ENCODE measurements at regions not wholly inside any gene's neighbourhood (a gene's known extent, or its start where the extent isn't known, plus 50 kb on each side); places are given as distances from the start of the nearest gene placed in this dataset.
"Not testable (repeated sequence)": the region's sequence is repeated elsewhere in the genome, so short reads cannot be mapped to it uniquely, and the experiment has no call there.

GRCh38 chr13:33415822-33416221 lies 130.3 kb upstream of the STARD13 start:
- no peak for DNase-seq (ENCODE audit: low read depth)

- not testable (repeated sequence) for DNase-seq (ENCODE audit: low read depth)
Measured at GRCh38 chr13:33418224-33418953, 132.8 kb upstream of the STARD13 start.

GRCh38 chr13:33420117-33420516 lies 134.6 kb upstream of the STARD13 start:
- DNase-seq (ENCODE audit: low read depth), result not testable (repeated sequence)

- DNase-seq (ENCODE audit: low read depth), result no peak
Measured at GRCh38 chr13:33426131-33426530, 140.6 kb upstream of the STARD13 start.

- no peak for DNase-seq (ENCODE audit: low read depth)
Measured at GRCh38 chr13:33433316-33433715, 147.8 kb upstream of the STARD13 start.

GRCh38 chr13:33434676-33435075 lies 149.1 kb upstream of the STARD13 start:
- no peak for DNase-seq (ENCODE audit: low read depth)

GRCh38 chr13:33435207-33435606 lies 149.7 kb upstream of the STARD13 start:
- DNase-seq (ENCODE audit: low read depth), result no peak

- DNase-seq (ENCODE audit: low read depth), result no peak
Measured at GRCh38 chr13:33438918-33439317, 153.4 kb upstream of the STARD13 start.

GRCh38 chr13:33441015-33441414 lies 155.5 kb upstream of the STARD13 start:
- DNase-seq (ENCODE audit: low read depth), result no peak

GRCh38 chr13:33445024-33445423 lies 159.5 kb upstream of the STARD13 start:
- DNase-seq (ENCODE audit: low read depth), result no peak

GRCh38 chr13:33445476-33445875 lies 159.9 kb upstream of the STARD13 start:
- no peak for DNase-seq (ENCODE audit: low read depth)

GRCh38 chr13:33446821-33447725 lies 161.5 kb upstream of the STARD13 start:
- no peak for DNase-seq (ENCODE audit: low read depth)

GRCh38 chr13:33448889-33449288 lies 163.3 kb upstream of the STARD13 start:
- no peak for DNase-seq (ENCODE audit: low read depth)

GRCh38 chr13:33450956-33451709 lies 165.6 kb upstream of the STARD13 start:
- DNase-seq (ENCODE audit: low read depth), result no peak

GRCh38 chr13:33452873-33453517 lies 167.4 kb upstream of the STARD13 start:
- DNase-seq (ENCODE audit: low read depth), result no peak

GRCh38 chr13:33453936-33454335 lies 168.4 kb upstream of the STARD13 start:
- no peak for DNase-seq (ENCODE audit: low read depth)

- no peak for DNase-seq (ENCODE audit: low read depth)
Measured at GRCh38 chr13:33454844-33455705, 169.5 kb upstream of the STARD13 start.

- no peak for DNase-seq (ENCODE audit: low read depth)
Measured at GRCh38 chr13:33459702-33460101, 174.1 kb upstream of the STARD13 start.

GRCh38 chr13:33462109-33462508 lies 176.6 kb upstream of the STARD13 start:
- no peak for DNase-seq (ENCODE audit: low read depth)

GRCh38 chr13:33464345-33464744 lies 178.8 kb upstream of the STARD13 start:
- DNase-seq (ENCODE audit: low read depth), result no peak

GRCh38 chr13:33466262-33466661 lies 180.7 kb upstream of the STARD13 start:
- no peak for DNase-seq (ENCODE audit: low read depth)

All from activated T-helper 9 cell treated with anti-CD3 and anti-CD28 coated beads, Interleukin-2, amount 50 U/mL, for 16 hours (primary cell).